GOT3 (cell line): ENCODE measurements at regions not wholly inside any gene's neighbourhood (a gene's known extent, or its start where the extent isn't known, plus 50 kb on each side); places are given as distances from the start of the nearest gene placed in this dataset.
"Not testable (repeated sequence)": the region's sequence is repeated elsewhere in the genome, so short reads cannot be mapped to it uniquely, and the experiment has no call there.

Experiments used
- DNase-seq: peaks from one replicate; lab custom pipeline; 2025; ENCODE audit warnings: mixed read lengths; lab: John Stamatoyannopoulos, UW

DNA sequence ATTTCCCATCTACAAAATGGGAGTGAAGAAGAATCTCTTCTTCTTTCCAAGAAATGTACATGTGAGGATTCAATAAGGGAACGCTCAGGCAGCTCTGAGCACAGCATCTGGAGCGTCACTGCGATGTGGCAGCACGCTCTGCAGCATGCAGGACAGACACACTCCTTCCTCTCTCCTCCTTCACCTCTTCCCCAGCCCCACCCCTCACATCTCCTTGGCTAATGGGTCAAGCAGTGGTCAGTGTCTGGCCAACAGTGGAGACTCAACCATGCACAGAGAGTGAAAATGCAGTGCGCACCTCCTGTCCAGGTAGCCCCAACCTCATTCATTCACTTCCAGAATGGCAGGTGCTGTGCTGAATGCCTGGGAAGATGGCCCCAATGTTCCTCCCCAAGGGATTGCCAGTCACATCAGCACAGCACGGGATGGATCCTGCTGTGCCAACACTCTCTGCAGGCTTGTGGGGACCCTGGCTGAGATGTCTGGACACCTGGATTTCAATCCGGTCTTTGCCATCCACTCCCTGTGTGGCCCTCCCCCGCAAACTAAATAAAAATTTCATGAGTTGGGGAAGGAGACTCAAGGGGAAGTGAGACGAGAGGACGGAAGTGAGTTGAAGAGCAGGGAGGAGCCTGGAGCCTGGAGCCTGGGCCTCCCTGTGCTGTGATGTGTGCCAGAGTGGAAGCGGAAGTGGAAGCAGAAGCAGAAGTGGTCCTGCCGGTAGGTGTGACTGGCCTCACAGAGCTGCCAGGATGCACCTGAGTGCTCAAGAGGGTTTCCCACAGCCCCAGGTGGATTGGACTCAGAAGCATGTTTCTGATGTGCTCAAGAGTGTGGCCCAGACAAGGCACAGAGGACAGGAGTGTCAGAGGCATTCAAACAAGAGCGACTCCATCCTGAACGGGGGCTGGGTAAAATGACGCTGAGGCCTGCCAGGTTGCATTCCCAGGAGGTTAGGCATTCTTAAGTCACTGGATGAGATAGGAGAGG lies 163.9 kb downstream of the SMAD6 start:
- no peak for DNase-seq

DNA sequence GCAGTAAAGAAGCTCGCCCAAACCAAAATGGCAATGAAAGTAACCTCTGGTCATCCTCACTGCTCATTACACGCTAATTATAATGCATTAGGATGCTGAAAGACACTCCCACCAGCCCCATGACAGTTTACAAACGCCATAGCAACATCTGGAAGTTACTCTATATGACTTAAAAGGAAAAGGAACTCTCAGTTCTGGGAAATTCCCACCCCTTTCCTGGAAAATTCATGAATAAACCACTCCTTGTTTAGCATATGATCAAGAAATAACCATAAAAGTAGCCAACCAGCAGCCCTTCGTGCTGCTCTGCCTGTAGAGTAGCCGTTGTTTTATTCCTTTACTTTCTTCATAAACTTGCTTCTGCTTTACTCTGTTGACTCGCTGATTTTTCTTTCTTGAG lies 164.6 kb downstream of the SMAD6 start:
- no peak for DNase-seq

DNA sequence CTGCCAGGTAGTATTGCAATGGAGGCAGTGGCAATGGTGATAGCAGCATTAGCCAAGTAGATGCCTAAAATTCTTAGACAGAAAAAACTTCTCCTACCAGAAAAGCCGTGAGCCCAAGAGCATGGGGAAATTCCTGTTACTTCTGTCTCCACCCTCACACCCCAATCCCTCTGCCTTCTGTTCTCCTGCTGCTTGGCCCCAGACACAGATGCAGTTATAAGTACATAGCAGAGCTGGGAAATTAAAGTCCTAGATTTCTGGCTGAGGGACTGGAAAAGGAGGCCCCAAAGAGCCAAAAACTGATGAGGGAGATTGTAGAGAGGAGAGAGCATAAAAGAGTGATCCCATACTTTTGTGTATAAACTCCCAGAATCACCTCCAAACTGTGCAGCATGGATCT lies 166.9 kb downstream of the SMAD6 start:
- no peak for DNase-seq

DNA sequence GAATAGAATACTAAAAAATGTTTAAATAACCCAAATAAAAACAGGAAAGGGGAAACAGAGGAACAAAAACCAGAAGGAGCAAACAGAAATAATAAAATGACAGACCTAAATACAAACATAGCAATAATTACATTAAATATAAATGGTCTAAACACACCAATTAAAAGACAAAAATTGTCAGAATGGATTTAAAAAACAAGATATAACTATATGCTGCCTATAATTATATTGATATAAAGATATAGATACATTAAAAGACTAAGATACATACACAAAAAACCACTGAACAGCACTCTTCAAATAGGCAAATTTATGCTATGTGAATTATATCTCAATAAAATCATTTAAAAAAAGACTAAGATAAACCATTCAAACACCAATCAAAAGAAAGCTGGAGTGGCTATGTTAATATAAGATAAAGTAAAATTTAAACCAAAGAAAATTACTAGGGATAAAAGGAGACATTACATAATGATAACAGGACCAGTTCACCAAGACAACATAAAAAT lies 168.9 kb downstream of the SMAD6 start:
- no peak for DNase-seq

DNA sequence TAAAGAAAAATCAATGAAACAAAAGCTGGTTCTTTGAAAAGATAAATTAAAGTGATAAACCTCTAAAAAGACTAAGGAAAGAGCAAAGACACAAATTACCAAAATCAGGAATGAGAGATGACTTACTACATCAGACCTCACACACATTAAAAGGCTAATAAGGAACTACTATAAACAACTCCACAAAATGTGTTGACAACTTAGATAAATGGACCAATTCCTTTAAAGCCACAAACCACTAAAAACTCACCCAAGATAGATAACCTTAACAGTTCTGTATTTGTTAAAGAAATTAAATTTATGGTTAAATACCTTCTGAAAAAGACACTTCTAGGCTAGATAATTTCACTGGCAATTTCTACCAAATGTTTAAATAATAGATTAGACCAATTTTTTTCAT lies 170.4 kb downstream of the SMAD6 start:
- no peak for DNase-seq

DNA sequence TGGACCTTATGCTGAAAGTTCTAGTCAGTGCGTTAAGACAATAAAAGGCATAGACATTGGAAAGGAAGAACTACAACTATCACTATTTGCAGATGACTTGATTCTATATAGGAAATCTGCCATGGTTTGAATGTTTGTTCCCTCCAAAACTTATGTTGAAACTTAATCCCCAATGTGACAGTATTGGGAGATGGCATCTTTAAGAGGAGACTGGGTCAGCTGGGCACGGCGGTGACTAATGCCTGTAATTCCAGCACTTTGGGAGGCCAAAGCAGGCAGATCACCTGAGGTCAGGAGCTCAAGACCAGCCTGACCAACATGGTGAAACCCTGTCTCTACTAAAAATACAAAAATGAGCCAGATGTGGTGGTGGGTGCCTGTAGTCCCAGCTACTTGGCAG lies 171.3 kb downstream of the SMAD6 start:
- DNase-seq: not testable (repeated sequence)

DNA sequence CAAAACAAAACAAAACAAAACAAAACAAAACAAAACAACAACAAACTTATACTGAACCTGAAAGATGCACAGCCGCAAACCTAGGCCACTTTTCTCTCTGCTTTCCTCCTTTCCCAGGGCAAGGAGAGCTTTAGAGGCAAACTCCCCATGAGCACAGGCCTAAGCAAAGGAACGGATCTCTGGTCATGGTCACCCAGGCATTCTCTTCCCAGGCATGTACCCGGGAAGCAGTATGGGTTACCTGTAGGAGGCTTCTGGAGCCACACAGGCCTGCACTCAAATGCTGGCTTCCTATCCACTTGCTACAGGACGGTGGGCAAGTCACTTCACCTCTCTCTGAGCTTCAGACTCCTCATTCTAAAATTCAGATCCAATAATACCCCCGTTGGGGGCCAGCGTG lies 171.8 kb downstream of the SMAD6 start:
- no peak for DNase-seq

DNA sequence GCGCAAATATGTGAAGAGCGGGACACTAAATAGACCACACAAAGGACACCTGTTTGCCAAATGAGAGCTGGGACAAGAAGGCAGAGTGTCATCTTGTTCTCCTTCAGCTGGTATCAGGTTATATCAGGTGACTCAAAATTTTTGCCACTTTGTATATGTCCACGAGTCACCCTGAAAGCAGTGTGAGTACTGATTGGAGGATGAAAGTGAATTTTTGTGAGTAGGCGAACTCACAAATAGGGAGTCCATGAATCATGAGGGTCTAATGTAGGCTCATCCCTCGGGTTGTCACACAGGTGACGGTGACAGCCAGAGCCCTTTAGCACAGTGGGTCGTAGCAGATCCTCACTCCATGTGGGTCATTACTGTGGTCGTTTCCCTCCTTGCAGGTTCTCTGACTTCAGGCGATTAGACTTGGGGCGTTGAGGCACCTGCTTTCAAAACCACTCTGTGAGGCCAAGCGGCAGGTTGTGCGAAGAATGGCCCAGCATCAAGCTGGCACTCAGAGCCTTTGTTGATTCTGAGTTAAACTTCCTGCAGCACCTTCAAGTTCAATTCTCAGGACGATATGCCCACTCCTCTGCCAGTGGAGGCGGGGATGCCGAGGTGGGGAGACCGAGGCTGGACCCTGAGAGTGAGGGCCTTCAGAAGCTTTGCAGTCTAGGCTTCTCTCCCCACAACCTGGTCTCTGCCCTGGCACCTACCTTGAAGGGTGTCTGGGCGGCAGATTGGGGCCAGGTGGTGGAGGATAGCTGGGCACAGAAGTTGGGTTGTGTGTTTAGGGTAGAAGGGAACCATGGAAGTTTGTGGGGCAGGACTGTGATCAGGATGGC lies 173.8 kb downstream of the SMAD6 start:
- no peak for DNase-seq

DNA sequence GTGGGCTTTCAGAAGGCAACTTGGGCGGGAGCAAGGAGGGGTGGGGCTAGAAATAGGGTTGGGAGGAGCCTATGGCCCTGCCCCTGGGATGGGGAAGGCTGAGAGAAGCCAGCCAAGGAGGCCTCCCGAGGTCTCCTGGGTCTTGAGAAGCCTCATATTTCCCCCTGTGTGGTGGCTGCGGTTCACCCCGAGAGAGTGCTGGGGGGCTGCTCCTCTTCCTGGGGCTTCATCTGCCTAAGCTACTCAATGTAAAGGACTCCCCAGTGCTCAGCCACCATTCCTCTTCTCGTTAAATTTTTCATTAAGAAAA lies 174.3 kb downstream of the SMAD6 start:
- no peak for DNase-seq

DNA sequence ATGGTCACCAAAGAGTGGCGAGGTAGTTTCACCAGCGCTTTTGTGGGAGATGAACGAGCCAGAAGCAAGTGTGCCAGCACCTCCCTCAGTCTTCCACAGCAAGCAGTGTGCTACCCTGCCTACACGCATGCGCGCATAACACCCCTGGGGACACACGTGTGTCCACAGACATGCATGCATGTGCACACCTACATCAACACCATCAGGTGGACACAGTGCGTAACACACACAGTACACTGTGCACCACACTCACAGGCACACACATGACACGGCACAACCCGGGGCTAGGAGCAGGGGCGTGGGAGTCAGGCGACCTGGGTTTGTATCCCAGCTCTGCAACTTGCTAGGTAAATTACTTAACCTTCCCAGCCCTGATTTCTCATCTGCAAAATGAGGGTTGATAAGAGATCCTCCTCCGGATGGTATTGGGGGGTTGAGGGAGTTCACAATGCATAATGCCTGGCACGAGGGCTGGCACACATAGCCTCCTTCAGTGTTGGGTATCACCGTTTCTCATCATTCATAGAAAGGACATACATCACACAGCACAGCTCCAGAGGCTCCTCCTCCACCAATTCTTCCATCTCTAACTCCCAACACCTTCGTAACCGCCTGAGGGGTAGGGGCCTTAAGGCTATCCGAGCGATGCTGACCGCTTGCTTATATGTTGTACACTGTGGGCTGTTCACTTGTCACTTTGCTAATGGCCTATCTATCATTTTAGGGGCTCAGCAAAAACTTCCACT lies 174.9 kb downstream of the SMAD6 start:
- no peak for DNase-seq

DNA sequence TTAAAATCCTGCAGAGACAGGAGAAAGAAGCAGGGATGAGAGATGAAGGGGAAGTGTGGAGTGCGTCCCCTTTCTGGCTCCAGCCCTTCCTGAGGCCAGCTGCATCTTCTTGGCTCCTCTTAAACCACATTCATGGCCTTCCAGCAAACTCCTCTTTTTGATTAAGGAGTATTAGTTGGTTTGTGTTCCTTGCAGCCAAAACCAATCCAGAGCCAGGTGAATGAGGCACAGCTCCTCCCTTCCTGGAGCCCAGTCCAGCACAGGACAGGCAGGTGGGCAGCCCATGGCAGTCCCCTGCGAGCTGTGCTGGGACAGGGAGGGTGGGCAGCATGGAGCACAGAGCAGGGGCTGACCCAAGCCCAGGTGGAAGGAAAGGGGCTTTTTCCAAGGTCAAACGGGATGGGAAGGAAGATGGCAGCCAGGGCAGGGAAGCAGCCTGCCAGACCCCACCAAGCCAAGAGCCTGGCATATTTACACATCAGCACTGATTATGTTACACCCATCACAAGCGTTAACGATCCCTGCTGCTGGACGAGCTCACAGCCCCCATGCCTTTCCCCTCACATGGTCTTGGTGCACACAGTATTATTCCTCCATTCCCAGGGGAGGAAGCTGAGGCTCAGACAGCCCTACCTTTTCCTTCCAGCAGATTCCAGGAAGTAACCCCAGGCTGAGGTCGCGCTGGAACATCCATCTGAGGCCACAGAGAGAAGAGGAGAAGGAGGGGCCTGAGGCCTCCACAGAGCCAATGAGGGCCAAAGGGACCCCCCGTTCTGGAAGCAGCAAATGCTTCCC lies 175.6 kb downstream of the SMAD6 start:
- no peak for DNase-seq

DNA sequence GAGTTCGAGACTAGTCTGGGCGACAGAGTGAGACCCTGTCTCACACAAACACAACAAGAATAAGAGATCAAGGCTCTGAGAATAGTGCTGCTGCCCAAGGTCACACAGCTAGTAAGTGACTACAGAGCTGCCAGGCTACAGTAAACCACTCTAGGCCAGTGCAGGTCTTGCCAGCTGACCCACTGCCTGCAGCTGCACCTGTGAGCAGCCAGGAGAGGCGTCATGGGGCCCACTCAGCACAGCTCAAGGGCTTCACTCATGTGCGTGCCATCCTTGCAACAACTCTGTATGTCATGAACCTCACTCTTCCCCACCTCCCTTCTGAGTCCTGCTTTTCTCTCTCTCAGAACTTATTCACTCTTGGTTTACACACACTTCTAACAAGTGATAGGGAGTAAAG lies 176.7 kb downstream of the SMAD6 start:
- no peak for DNase-seq

DNA sequence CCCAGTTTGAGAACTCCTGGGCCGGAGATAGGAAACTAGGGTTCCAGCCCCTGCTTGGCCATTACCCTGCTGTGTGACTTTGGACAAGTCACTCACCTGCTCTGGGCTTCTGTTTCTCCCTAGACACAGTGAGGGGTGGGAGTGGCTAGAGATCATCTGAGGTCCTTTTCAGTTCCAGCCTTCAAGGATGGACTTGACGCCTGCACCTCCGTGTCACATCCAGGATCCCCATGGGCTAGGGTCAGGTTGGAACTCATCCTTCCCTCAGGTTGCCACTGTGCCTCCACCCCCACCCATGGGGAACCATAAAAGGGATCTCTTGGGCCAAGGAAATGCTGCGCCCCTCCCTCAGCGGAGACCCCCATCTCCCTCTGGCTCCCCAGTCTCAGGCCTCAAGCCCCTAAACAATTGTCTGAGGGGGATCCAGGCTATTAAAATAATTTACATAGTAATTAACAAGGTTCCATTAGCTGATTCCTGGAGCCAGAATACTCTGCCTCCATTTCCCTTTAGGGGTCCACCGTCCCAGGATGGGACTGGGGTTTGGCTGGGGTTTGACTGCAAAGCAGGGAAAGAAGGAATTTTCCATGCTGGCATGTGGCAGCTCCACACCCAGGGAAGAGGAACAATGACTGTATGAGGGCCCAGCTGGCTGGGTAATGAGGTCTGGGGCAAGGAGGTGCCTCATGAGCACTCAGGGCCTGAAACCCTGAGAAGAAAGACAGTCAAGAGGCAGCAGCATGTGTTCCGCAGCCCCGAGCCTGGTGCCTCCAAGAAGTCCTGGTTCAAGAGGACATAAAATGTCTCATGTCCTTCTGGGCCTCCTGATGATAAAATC lies 177.7 kb downstream of the SMAD6 start:
- DNase-seq: no peak

DNA sequence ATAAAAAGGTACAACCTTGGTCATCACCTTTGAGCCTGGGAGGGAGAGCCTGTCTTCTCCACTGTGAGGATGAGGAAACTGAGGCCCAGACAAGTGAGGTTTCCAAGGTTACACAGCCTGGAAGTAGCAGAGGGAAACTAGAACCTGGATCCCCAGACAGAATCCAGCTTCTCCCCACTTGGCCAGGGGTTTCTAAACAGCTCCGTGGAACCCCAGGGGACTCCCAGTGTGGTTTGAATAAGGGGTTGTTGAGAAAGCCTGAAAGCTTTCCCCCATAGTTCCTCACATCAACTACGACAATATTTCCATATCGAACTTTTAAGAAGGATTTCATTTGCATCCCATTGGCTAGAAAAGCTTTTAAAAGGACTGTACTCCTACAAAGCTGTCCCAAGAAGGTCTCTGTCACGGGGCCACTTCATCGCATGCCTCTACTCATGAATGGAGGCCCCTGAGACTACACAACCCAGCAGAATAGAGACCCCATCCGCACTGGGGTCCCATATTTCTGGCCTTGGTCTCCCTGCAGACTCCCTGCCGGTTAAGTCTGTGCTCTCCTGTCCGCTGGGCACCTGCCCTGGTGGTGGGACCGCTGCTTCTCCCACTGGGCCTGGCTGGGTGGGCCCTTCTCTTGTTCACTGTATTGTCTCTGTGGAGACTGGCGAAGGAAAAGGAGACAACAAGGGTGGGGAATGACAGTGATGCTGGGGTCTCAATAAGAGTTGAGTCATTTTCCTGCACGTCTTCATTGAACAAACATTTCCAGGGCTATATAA lies 178.5 kb downstream of the SMAD6 start:
- no peak for DNase-seq

DNA sequence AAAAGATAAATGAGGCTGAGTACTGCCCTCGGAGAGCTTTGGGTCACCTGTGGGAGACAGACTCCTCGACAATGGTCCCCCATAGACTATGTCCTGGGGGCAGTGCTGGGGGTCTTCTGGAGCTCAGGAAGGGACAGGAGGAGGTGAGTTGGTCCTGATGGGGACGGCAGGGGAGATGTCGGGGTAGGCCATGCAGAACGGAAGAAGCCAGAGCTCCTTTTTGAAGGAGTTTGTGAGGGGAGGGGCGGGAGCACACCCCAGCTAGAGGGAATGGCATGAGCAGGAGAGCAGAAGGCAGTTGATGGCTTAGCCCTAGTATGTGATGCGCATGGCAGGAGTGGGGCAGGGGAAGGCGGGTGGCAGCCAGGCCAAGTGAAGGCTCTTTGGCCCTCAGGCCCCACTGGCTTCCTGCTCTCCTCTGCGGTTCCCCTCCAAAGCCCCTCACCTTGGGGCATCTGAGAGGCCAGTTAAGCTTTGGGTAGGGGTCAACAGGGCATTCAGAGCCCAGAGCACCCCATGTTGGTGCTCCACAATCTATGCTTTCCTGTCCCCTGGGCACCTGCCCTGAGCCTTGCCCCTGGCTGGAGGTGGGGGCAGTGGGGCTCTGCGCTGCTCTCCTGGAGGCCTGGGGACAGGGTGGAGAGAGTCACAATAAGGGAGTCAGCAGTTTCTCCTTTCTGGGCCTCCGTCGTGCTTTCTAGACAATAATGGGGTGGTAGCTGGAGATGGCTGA lies 179.3 kb downstream of the SMAD6 start:
- no peak for DNase-seq

DNA sequence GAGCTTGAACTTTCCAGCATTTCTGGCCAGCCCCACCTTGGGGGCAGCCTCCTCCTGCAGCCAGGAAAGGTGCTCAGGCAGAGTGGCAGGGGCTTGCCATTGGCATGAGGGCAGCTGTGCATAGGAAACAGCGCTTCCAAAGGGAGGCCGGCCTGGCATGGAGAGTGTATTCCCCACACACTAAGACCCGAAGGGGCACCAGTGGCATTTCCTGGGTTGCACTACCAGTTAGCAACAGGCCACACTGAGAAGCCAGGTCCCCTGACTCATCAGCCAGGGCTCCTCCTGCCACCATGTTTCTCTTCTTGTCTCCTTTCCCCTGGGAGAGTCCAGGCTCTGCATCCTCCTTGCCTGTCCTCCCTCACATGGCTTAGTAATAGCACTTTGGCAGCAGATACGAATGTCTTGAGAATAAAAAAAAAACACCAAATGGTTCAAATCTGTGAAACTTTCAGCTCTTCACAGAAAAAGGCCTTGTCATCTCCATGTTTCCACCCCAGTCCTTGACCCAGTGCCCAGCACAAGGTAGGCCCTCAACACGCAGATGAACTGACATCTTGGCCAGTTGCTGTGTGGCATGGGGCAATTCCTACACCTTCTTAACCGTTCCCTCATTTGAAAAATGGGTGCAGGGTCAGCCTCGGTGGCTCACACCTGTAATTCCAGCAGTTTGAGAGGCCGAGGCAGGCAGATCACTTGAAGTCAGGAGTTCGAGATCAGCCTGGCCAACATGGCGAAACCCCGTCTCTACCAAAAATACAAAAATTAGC lies 180.4 kb downstream of the SMAD6 start:
- DNase-seq: no peak

DNA sequence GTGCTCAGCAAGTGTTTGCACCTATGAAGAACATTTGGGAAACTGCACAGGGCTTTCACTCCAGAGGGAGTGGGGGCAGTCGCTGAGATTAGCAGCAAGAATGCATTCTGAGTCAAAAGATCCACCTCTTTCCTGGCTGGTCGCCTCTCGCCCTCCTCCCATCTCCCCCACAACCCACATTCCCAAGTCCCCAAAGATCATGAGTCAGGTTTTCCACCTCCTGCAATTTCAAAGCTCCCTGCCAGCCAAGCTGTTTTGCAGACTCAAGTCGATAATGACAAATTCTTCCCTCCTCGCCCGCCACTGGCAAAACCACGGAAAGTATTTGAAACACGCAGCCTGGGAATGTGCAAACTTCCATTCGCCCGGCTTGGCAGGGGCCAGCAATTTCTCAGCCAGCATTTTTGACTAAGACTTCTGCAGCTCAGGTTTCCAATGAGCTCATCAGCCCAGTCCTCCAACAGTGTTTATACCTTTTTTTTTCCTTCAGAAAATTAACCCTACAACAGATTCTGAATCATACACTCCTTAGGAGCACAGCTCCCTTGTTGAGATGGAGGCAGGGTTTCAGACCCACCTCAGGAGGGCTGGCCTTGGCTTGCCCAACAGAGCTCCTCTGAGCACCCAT lies 181.4 kb downstream of the SMAD6 start:
- peak; percentile 97 for DNase-seq

DNA sequence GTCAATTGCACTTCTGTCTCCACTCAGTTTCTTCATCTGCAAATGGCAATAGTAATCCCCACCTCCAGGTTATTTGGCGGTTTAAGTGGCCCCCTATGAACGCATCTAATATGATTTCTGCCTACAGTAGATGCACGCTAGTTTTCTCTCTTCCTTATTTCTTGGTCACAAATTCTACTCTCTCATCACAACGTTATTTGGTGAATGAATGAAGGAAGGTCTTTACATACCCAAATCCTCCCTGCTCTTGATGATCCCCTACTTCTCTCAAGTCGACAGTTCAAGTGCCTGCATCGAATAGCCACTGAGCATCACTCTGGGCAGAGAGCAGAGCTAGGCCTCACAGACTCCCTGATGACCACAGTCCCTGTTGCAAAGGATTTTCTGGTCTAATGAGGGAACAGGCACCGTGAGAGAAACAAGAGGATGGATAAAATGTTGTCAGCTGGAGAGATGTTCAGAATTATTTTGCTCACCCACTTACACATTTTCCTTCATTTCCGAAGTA lies 181.2 kb upstream of the SMAD3 start:
- DNase-seq: no peak
